ENCODE measurements at regions not wholly inside any gene's neighbourhood (a gene's known extent, or its start where the extent isn't known, plus 50 kb on each side); places are given as distances from the start of the nearest gene placed in this dataset.

DNA sequence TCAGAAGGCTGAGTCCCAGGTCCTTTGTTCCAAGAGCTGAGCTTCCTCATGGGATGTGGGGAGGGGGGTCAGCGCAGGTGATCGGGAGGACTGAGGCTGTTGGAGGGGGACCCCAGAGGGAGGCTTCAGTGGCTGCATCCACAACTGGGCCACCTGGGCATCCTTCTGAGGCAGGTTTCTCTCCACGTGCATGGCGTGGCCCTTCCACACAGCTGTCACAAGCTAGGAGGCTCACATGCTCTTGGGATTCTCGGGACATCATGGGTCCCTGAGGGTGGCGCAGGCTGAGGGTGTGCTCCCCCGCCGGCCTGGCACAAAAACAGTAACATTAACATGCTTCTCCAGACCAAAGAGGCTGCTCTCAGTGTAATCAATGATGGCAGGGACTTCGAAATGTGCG lies 229.6 kb upstream of the AJAP1 start:
- DNase-seq, result no peak
- Mint-ChIP-seq H3K9me3 (peaks cover 0 to 6% (median 4%) of the 10 kb centered on the region in 5 donors), H3K27ac (no peak overlapping the region), H3K36me3 (no peaks in the 10 kb centered on the region), H3K27me3 (peaks cover 5 to 18% of the 10 kb centered on the region in 2 donors), H3K4me3 (no peak overlapping the region), H3K4me1 (no peaks in the 10 kb centered on the region)
- Histone ChIP-seq H3K27ac (ENCODE audit: low read depth, low read length) (no peak overlapping the region), H3K4me1 (ENCODE audit: insufficient read depth, low read length) (no peaks in the 10 kb centered on the region), H3K36me3 (ENCODE audit: insufficient read depth, low read length) (no peaks in the 10 kb centered on the region), H3K27me3 (ENCODE audit: insufficient read depth, low read length, poor library complexity, severe bottlenecking) (no peaks in the 10 kb centered on the region), H3K9me3 (ENCODE audit: low read length) (no peaks in the 10 kb centered on the region), H3K4me3 (ENCODE audit: low read length) (no peak overlapping the region)
- ChIA-PET POLR2A (no interaction called here), CTCF (no interaction called here)

- no peaks in the 10 kb centered on the region for H3K4me1 ChIP-seq (ENCODE audit: insufficient read depth, low read length)
- H3K36me3 Mint-ChIP-seq, result no peaks in the 10 kb centered on the region
These were observed 228.5 kb upstream of the AJAP1 start for GRCh38 chr1:4425892-4426291.

GRCh38 chr1:4428711-4429110 lies 225.7 kb upstream of the AJAP1 start:
- Histone ChIP-seq H3K27me3 (ENCODE audit: insufficient read depth, low read length, poor library complexity, severe bottlenecking) (no peaks in the 10 kb centered on the region), H3K9me3 (ENCODE audit: low read length) (no peaks in the 10 kb centered on the region), H3K36me3 (ENCODE audit: insufficient read depth, low read length) (no peaks in the 10 kb centered on the region), H3K4me1 (ENCODE audit: insufficient read depth, low read length) (no peaks in the 10 kb centered on the region), H3K27ac (ENCODE audit: low read depth, low read length) (no peak overlapping the region), H3K4me3 (ENCODE audit: low read length) (no peak overlapping the region)
- no peak for DNase-seq
- no peaks in the 10 kb centered on the region for H3K9me3 Mint-ChIP-seq
- no peak overlapping the region for H3K4me3 Mint-ChIP-seq
- H3K27me3 Mint-ChIP-seq, result peaks cover 3 to 5% of the 10 kb centered on the region in 2 donors
- ChIA-PET CTCF (no interaction called here), POLR2A (no interaction called here)
- H3K36me3 Mint-ChIP-seq, result no peaks in the 10 kb centered on the region
- no peaks in the 10 kb centered on the region for H3K4me1 Mint-ChIP-seq
- no peak overlapping the region for H3K27ac Mint-ChIP-seq

More at GRCh38 chr1:4425892-4426291, 228.5 kb upstream of the AJAP1 start:
- H3K27me3 Mint-ChIP-seq, result peaks cover 5 to 13% of the 10 kb centered on the region in 2 donors
- Histone ChIP-seq H3K4me3 (ENCODE audit: low read length) (no peak overlapping the region), H3K27ac (ENCODE audit: low read depth, low read length) (no peak overlapping the region), H3K9me3 (ENCODE audit: low read length) (no peaks in the 10 kb centered on the region), H3K36me3 (ENCODE audit: insufficient read depth, low read length) (no peaks in the 10 kb centered on the region), H3K27me3 (ENCODE audit: insufficient read depth, low read length, poor library complexity, severe bottlenecking) (no peaks in the 10 kb centered on the region)
- no peak for DNase-seq
- ChIA-PET POLR2A (no interaction called here), CTCF (no interaction called here)
- peaks cover 0 to 4% (median 0%) of the 10 kb centered on the region in 5 donors for H3K9me3 Mint-ChIP-seq
- no peak overlapping the region for H3K27ac Mint-ChIP-seq
- H3K4me3 Mint-ChIP-seq, result no peak overlapping the region
- no peaks in the 10 kb centered on the region for H3K4me1 Mint-ChIP-seq

- no peak for DNase-seq
- H3K27me3 Mint-ChIP-seq, result peaks cover 3 to 4% of the 10 kb centered on the region in 2 donors
- Histone ChIP-seq H3K27ac (ENCODE audit: low read depth, low read length) (no peak overlapping the region), H3K9me3 (ENCODE audit: low read length) (no peaks in the 10 kb centered on the region), H3K36me3 (ENCODE audit: insufficient read depth, low read length) (no peaks in the 10 kb centered on the region), H3K4me1 (ENCODE audit: insufficient read depth, low read length) (no peaks in the 10 kb centered on the region), H3K4me3 (ENCODE audit: low read length) (no peak overlapping the region), H3K27me3 (ENCODE audit: insufficient read depth, low read length, poor library complexity, severe bottlenecking) (no peaks in the 10 kb centered on the region)
- POLR2A ChIA-PET, result no interaction called here
- H3K27ac Mint-ChIP-seq, result no peak overlapping the region
- H3K4me1 Mint-ChIP-seq, result no peaks in the 10 kb centered on the region
- CTCF ChIA-PET, result no interaction called here
- H3K9me3 Mint-ChIP-seq, result peaks cover 0 to 10% (median 0%) of the 10 kb centered on the region in 5 donors
- no peak overlapping the region for H3K4me3 Mint-ChIP-seq
- H3K36me3 Mint-ChIP-seq, result no peaks in the 10 kb centered on the region
These were observed 223.7 kb upstream of the AJAP1 start for GRCh38 chr1:4430406-4431365.

DNA sequence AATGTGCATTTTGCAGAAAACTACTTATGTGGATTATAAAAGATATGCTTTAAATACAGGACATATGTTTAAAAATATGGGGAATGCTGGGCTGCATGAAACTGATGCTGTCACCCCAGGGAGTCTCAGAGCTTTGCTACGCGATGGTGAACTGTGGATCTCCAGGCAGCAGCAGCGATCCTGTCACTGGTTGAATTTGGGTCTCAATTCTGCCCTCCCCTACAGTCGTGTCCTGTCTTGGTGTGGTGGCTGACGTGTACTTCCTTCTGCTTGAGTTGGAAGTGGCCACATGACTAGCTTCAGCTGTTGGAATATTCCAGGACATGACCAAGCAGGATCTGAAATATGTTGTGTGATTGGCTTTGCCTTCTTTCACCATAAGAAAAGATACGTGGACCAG lies 222.9 kb upstream of the AJAP1 start:
- no peak overlapping the region for H3K27ac Mint-ChIP-seq
- H3K27ac ChIP-seq (ENCODE audit: low read depth, low read length), result no peak overlapping the region
- POLR2A ChIA-PET, result no interaction called here
- H3K4me1 Mint-ChIP-seq, result no peaks in the 10 kb centered on the region
- no peak overlapping the region for H3K4me3 ChIP-seq (ENCODE audit: low read length)
- CTCF ChIA-PET, result no interaction called here
- DNase-seq, result no peak
- peaks cover 3 to 4% of the 10 kb centered on the region in 2 donors for H3K27me3 Mint-ChIP-seq
- H3K36me3 Mint-ChIP-seq, result no peaks in the 10 kb centered on the region
- no peaks in the 10 kb centered on the region for H3K9me3 ChIP-seq (ENCODE audit: low read length)
- H3K27me3 ChIP-seq (ENCODE audit: insufficient read depth, low read length, poor library complexity, severe bottlenecking), result no peaks in the 10 kb centered on the region
- no peaks in the 10 kb centered on the region for H3K36me3 ChIP-seq (ENCODE audit: insufficient read depth, low read length)
- no peaks in the 10 kb centered on the region for H3K4me1 ChIP-seq (ENCODE audit: insufficient read depth, low read length)
- no peak overlapping the region for H3K4me3 Mint-ChIP-seq
- H3K9me3 Mint-ChIP-seq, result peaks cover 0 to 11% (median 0%) of the 10 kb centered on the region in 5 donors

DNA sequence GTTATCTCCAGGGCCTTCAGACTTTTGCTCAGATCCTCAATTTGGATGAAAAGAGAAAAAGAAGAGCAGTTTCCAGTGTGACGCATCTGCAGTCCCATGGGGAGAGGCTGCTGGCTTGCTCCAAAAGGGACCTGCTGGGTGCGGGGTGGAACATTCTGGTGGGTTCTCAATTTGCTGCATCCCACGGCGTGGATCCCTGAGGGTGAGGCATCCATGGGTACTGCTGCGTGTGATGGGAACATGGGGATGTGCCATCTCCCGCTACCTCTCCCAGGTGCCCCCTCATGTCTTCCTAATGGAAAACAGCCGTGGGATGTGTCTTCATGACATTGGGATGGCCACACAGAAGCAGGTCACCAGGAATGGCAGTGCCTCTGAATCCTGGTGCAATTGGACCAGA lies 221.3 kb upstream of the AJAP1 start:
- no peak overlapping the region for H3K4me3 Mint-ChIP-seq
- no peaks in the 10 kb centered on the region for H3K4me1 ChIP-seq (ENCODE audit: insufficient read depth, low read length)

DNA sequence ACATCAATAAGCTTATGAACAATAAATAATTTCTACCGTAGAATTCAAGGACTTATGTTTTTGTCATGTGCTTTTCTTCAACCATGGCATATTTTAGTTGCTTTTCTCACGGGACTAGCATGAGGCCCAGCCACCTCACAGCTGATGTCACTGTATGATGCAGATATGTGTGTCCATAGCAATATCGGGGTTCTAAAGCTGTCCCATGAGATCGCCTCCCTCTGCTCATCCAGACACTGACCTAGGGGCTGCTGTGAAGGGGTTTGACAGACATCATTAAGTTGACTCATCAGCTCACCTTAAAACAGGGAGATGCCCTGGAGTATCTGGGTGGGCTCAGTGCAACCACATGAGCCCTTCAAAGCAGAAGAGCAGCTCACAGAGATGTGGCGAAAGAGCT lies 210.3 kb upstream of the AJAP1 start:
- peaks cover 4 to 47% of the 10 kb centered on the region in 2 donors for H3K27me3 Mint-ChIP-seq
- H3K9me3 Mint-ChIP-seq, result no peaks in the 10 kb centered on the region
- no peak for DNase-seq
- no peaks in the 10 kb centered on the region for H3K4me1 ChIP-seq (ENCODE audit: insufficient read depth, low read length)
- H3K36me3 Mint-ChIP-seq, result no peaks in the 10 kb centered on the region
- CTCF ChIA-PET, result no interaction called here
- no peak overlapping the region for H3K27ac Mint-ChIP-seq
- POLR2A ChIA-PET, result no interaction called here
- H3K9me3 ChIP-seq (ENCODE audit: low read length), result no peaks in the 10 kb centered on the region
- H3K4me1 Mint-ChIP-seq, result no peaks in the 10 kb centered on the region
- H3K36me3 ChIP-seq (ENCODE audit: insufficient read depth, low read length), result no peaks in the 10 kb centered on the region
- no peak overlapping the region for H3K4me3 Mint-ChIP-seq
- no peak overlapping the region for H3K4me3 ChIP-seq (ENCODE audit: low read length)
- no peak overlapping the region for H3K27ac ChIP-seq (ENCODE audit: low read depth, low read length)
- H3K27me3 ChIP-seq (ENCODE audit: insufficient read depth, low read length, poor library complexity, severe bottlenecking), result no peaks in the 10 kb centered on the region

More for the DNA sequence above, 221.3 kb upstream of the AJAP1 start:
- no peak overlapping the region for H3K4me3 ChIP-seq (ENCODE audit: low read length)
- H3K27ac ChIP-seq (ENCODE audit: low read depth, low read length), result no peak overlapping the region
- H3K9me3 Mint-ChIP-seq, result peaks cover 0 to 13% (median 0%) of the 10 kb centered on the region in 5 donors
- ChIA-PET POLR2A (no interaction called here), CTCF (no interaction called here)
- H3K9me3 ChIP-seq (ENCODE audit: low read length), result no peaks in the 10 kb centered on the region
- H3K27ac Mint-ChIP-seq, result no peak overlapping the region
- H3K27me3 Mint-ChIP-seq, result peaks cover 4 to 7% of the 10 kb centered on the region in 2 donors
- no peaks in the 10 kb centered on the region for H3K36me3 ChIP-seq (ENCODE audit: insufficient read depth, low read length)
- no peaks in the 10 kb centered on the region for H3K36me3 Mint-ChIP-seq
- no peaks in the 10 kb centered on the region for H3K4me1 Mint-ChIP-seq
- H3K27me3 ChIP-seq (ENCODE audit: insufficient read depth, low read length, poor library complexity, severe bottlenecking), result no peaks in the 10 kb centered on the region
- DNase-seq, result no peak

GRCh38 chr1:4447778-4448420 lies 206.5 kb upstream of the AJAP1 start:
- no peaks in the 10 kb centered on the region for H3K9me3 Mint-ChIP-seq
- H3K4me3 Mint-ChIP-seq, result no peak overlapping the region
- H3K27ac ChIP-seq (ENCODE audit: low read depth, low read length), result no peak overlapping the region
- H3K36me3 Mint-ChIP-seq, result no peaks in the 10 kb centered on the region
- no peaks in the 10 kb centered on the region for H3K4me1 ChIP-seq (ENCODE audit: insufficient read depth, low read length)
- no peaks in the 10 kb centered on the region for H3K36me3 ChIP-seq (ENCODE audit: insufficient read depth, low read length)
- ChIA-PET POLR2A (no interaction called here), CTCF (no interaction called here)
- H3K27ac Mint-ChIP-seq, result no peak overlapping the region
- no peaks in the 10 kb centered on the region for H3K4me1 Mint-ChIP-seq
- peaks cover 11 to 52% of the 10 kb centered on the region in 2 donors for H3K27me3 Mint-ChIP-seq
- no peaks in the 10 kb centered on the region for H3K9me3 ChIP-seq (ENCODE audit: low read length)
- no peaks in the 10 kb centered on the region for H3K27me3 ChIP-seq (ENCODE audit: insufficient read depth, low read length, poor library complexity, severe bottlenecking)
- no peak overlapping the region for H3K4me3 ChIP-seq (ENCODE audit: low read length)
- no peak for DNase-seq

Data from CD8-positive, alpha-beta memory T cell (primary cell).